ENCODE measurements at regions not wholly inside any gene's neighbourhood (a gene's known extent, or its start where the extent isn't known, plus 50 kb on each side); places are given as distances from the start of the nearest gene placed in this dataset.

DNA sequence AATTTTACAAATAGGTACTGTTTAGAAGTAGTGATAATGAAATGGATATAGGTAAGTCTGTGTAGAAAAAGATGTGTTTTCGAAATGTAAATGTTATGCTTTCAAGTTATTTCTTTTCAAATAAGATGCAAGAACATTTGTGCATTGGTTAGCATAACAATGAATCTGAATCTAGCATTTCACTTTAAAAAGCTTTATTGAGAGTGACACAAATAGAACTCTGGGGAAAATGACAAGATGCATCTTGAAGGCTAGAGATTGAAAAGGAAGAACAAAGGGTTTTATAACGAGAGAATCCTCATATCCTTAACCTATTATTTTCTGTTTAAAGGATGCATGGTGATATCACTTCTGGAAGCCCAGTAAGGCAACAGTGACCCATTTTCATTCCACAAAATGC lies 639.9 kb upstream of the PTCHD4 start:
- H3K9ac ChIP-seq (ENCODE audit: insufficient read length, low read depth): no peak overlapping the region
- no peak overlapping the region for H3K4me3 ChIP-seq (ENCODE audit: insufficient read length, low read depth)
- TF ChIP-seq ZNF274 (IDR thresholded peaks at IDR 0.05; ENCODE audit: low read depth, low read length): no peak
- TF ChIP-seq YY1 (IDR thresholded peaks at IDR 0.05; ENCODE audit: insufficient read depth, insufficient read length): no peak
- no peak for TF ChIP-seq SUZ12 (IDR thresholded peaks at IDR 0.05; ENCODE audit: extremely low read depth, insufficient read depth, insufficient read length)

DNA sequence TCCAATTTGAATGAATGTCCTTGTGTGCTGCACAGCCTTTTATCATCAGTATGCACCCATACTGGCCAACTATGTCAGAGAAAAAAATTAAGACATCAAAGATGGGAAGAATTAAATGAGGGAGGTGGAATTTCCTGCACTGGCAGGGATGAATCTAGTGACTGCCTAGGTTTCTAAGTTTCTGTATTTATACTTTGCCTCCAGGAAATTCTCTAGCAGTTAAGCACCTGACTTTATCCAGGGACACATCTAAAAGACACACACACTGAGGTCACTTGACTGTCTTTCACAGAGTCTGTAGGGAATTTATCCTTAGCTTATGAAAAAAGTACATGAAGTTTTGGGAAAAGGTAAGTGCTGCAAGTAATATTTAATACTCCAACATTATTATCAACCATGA lies 636.5 kb upstream of the PTCHD4 start:
- no peaks in the 10 kb centered on the region for H3K36me3 ChIP-seq (ENCODE audit: insufficient read depth, insufficient read length, low read length)
- H3K4me3 ChIP-seq (ENCODE audit: insufficient read length, low read depth): no peak overlapping the region
- no peak overlapping the region for H3K9ac ChIP-seq (ENCODE audit: insufficient read length, low read depth)
- H3K27me3 ChIP-seq (ENCODE audit: insufficient read depth, insufficient read length): no peaks in the 10 kb centered on the region
- no peak for TF ChIP-seq ZNF274 (IDR thresholded peaks at IDR 0.05; ENCODE audit: low read depth, low read length)
- TF ChIP-seq YY1 (IDR thresholded peaks at IDR 0.05; ENCODE audit: insufficient read depth, insufficient read length): no peak
- no peak for TF ChIP-seq SUZ12 (IDR thresholded peaks at IDR 0.05; ENCODE audit: extremely low read depth, insufficient read depth, insufficient read length)
- H3K4me1 ChIP-seq (ENCODE audit: insufficient read depth, insufficient read length): no peaks in the 10 kb centered on the region
- DNase-seq (ENCODE audit: low read depth, low spot score): no peak
- no peaks in the 10 kb centered on the region for H3K9me3 ChIP-seq (ENCODE audit: insufficient read depth, low read length)

More for the DNA sequence above, 639.9 kb upstream of the PTCHD4 start:
- no peak for DNase-seq (ENCODE audit: low read depth, low spot score)
- Histone ChIP-seq H3K27me3 (ENCODE audit: insufficient read depth, insufficient read length) (no peaks in the 10 kb centered on the region), H3K36me3 (ENCODE audit: insufficient read depth, insufficient read length, low read length) (no peaks in the 10 kb centered on the region), H3K4me1 (ENCODE audit: insufficient read depth, insufficient read length) (no peaks in the 10 kb centered on the region), H3K9me3 (ENCODE audit: insufficient read depth, low read length) (no peaks in the 10 kb centered on the region)

DNA sequence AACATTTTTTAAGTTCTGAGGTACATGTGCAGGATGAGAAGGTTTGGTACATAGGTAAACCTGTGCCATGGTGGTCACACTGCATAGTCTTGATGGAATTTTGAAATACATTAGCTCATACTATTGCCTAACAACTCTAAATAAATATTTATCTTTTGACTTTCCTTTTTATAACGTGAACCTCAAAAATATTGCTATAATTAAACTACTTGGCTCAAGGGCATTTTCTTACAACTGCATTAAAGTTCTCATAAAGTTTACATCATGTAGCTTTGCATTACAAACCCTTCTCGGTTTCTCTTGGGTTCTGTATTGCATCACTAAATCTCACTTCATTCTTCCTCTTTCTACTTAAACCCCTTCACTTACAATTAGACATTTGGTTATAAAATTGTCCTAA lies 636.0 kb upstream of the PTCHD4 start:
- H3K4me3 ChIP-seq (ENCODE audit: insufficient read length, low read depth): no peak overlapping the region
- no peak overlapping the region for H3K9ac ChIP-seq (ENCODE audit: insufficient read length, low read depth)
- no peak for TF ChIP-seq ZNF274 (IDR thresholded peaks at IDR 0.05; ENCODE audit: low read depth, low read length)
- TF ChIP-seq SUZ12 (IDR thresholded peaks at IDR 0.05; ENCODE audit: extremely low read depth, insufficient read depth, insufficient read length): no peak
- TF ChIP-seq YY1 (IDR thresholded peaks at IDR 0.05; ENCODE audit: insufficient read depth, insufficient read length): no peak
- no peaks in the 10 kb centered on the region for H3K27me3 ChIP-seq (ENCODE audit: insufficient read depth, insufficient read length)
- H3K4me1 ChIP-seq (ENCODE audit: insufficient read depth, insufficient read length): no peaks in the 10 kb centered on the region
- H3K9me3 ChIP-seq (ENCODE audit: insufficient read depth, low read length): no peaks in the 10 kb centered on the region
- DNase-seq (ENCODE audit: low read depth, low spot score): no peak
- no peaks in the 10 kb centered on the region for H3K36me3 ChIP-seq (ENCODE audit: insufficient read depth, insufficient read length, low read length)

DNA sequence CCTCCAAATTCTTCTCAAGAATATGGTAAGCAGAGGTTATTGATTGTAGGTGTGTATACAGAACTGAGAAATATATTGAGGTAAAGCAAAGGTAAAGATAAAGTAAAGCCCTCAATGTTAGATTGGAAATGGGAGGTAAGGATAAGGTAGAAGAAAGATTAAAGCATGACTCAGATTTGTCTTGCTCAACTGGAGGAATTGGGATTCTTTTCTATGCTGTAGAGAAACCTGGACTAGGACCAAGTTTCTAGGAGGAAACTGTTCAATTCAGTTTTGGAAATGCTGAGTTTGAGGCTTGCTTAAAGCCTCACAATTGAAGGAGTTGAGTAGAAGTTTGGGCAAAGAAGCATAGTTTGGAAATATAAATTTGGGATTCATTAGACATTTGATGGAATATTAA lies 634.0 kb upstream of the PTCHD4 start:
- Histone ChIP-seq H3K36me3 (ENCODE audit: insufficient read depth, insufficient read length, low read length) (no peaks in the 10 kb centered on the region), H3K4me1 (ENCODE audit: insufficient read depth, insufficient read length) (no peaks in the 10 kb centered on the region), H3K4me3 (ENCODE audit: insufficient read length, low read depth) (no peak overlapping the region), H3K27me3 (ENCODE audit: insufficient read depth, insufficient read length) (no peaks in the 10 kb centered on the region), H3K9me3 (ENCODE audit: insufficient read depth, low read length) (no peaks in the 10 kb centered on the region), H3K9ac (ENCODE audit: insufficient read length, low read depth) (no peak overlapping the region)
- TF ChIP-seq SUZ12 (IDR thresholded peaks at IDR 0.05; ENCODE audit: extremely low read depth, insufficient read depth, insufficient read length) (no peak), ZNF274 (IDR thresholded peaks at IDR 0.05; ENCODE audit: low read depth, low read length) (no peak), YY1 (IDR thresholded peaks at IDR 0.05; ENCODE audit: insufficient read depth, insufficient read length) (no peak)
- DNase-seq (ENCODE audit: low read depth, low spot score): no peak

DNA sequence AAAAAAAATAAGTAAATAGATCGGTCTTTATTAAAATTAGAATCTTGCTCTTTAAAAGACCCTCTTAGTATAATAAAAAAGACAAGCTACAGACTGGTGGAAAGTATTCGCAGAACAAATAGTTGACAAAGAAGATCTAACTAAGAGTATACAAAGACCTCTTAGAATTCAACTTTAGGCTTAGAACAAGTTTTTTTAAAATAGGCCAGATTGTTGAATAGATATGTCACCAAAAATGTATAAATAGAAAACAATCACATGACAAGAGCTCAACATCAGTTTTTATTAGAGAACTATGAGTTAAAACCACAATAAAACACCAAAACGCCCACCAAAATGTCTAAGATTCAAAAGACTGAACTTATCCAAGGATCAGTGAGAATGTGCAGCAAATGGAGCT lies 632.7 kb upstream of the PTCHD4 start:
- no peaks in the 10 kb centered on the region for H3K9me3 ChIP-seq (ENCODE audit: insufficient read depth, low read length)
- no peaks in the 10 kb centered on the region for H3K36me3 ChIP-seq (ENCODE audit: insufficient read depth, insufficient read length, low read length)
- no peaks in the 10 kb centered on the region for H3K27me3 ChIP-seq (ENCODE audit: insufficient read depth, insufficient read length)
- no peak for DNase-seq (ENCODE audit: low read depth, low spot score)
- H3K9ac ChIP-seq (ENCODE audit: insufficient read length, low read depth): no peak overlapping the region
- H3K4me3 ChIP-seq (ENCODE audit: insufficient read length, low read depth): no peak overlapping the region
- H3K4me1 ChIP-seq (ENCODE audit: insufficient read depth, insufficient read length): no peaks in the 10 kb centered on the region
- TF ChIP-seq SUZ12 (IDR thresholded peaks at IDR 0.05; ENCODE audit: extremely low read depth, insufficient read depth, insufficient read length) (no peak), ZNF274 (IDR thresholded peaks at IDR 0.05; ENCODE audit: low read depth, low read length) (no peak), YY1 (IDR thresholded peaks at IDR 0.05; ENCODE audit: insufficient read depth, insufficient read length) (no peak)

DNA sequence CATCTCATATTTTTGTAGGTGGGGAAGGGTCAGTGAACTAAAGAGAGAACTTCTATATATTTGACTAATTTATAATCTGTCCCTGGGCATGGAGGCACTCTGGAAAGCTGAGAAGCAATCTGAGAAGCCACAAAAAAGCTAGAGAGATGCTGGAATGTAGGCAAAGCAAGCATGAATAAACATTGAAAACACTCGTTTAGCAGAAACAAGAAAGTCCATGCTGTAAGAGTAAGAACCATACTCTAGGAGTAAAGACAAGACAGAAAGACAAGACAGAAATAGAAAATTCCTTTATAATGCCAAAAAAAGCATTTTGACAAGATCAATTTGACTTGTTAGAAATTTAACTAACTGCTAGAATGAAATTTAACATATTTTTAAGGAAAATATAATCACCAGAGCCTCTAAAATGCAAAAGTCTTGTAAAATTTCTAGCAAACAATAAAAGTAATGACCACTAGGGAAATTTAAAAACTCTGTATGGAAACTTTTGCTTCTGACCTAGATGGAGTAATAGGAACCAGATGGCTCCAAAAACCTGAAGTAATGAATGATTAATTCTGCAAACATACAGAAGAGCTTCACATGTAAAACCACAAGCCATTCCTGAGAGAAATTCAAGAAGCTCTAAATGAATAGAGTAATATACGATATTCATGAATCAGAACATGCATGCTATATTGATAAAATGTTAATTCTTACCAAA lies 625.7 kb upstream of the PTCHD4 start:
- DNase-seq (ENCODE audit: low read depth, low spot score): no peak
- no peak for TF ChIP-seq SUZ12 (IDR thresholded peaks at IDR 0.05; ENCODE audit: extremely low read depth, insufficient read depth, insufficient read length)
- TF ChIP-seq YY1 (IDR thresholded peaks at IDR 0.05; ENCODE audit: insufficient read depth, insufficient read length): no peak
- no peak for TF ChIP-seq ZNF274 (IDR thresholded peaks at IDR 0.05; ENCODE audit: low read depth, low read length)
- H3K36me3 ChIP-seq (ENCODE audit: insufficient read depth, insufficient read length, low read length): no peaks in the 10 kb centered on the region
- no peaks in the 10 kb centered on the region for H3K27me3 ChIP-seq (ENCODE audit: insufficient read depth, insufficient read length)
- no peaks in the 10 kb centered on the region for H3K4me1 ChIP-seq (ENCODE audit: insufficient read depth, insufficient read length)
- no peak overlapping the region for H3K9ac ChIP-seq (ENCODE audit: insufficient read length, low read depth)
- H3K9me3 ChIP-seq (ENCODE audit: insufficient read depth, low read length): no peaks in the 10 kb centered on the region
- H3K4me3 ChIP-seq (ENCODE audit: insufficient read length, low read depth): no peak overlapping the region

DNA sequence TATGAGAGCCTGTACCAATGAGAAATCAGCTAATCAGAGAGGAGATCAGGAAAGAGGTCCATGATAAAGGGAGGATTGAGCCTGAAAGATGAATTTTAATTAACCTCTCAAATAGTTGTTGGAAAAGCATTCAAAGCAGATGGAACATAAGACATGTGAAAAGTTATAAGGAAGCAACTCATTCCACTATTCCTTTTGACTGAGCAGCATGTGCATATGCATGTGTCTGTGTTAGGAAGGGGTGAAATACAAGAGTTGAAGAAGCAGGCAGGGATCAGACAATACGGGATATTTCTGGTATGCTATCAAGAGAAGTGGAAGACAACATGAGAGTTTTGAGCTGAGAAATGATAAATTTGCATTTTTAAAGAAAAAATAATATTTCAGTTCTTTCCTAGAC lies 624.8 kb upstream of the PTCHD4 start:
- no peak for DNase-seq (ENCODE audit: low read depth, low spot score)
- Histone ChIP-seq H3K4me1 (ENCODE audit: insufficient read depth, insufficient read length) (no peaks in the 10 kb centered on the region), H3K4me3 (ENCODE audit: insufficient read length, low read depth) (no peak overlapping the region), H3K9ac (ENCODE audit: insufficient read length, low read depth) (no peak overlapping the region), H3K27me3 (ENCODE audit: insufficient read depth, insufficient read length) (no peaks in the 10 kb centered on the region), H3K9me3 (ENCODE audit: insufficient read depth, low read length) (no peaks in the 10 kb centered on the region), H3K36me3 (ENCODE audit: insufficient read depth, insufficient read length, low read length) (no peaks in the 10 kb centered on the region)
- TF ChIP-seq YY1 (IDR thresholded peaks at IDR 0.05; ENCODE audit: insufficient read depth, insufficient read length): no peak
- no peak for TF ChIP-seq ZNF274 (IDR thresholded peaks at IDR 0.05; ENCODE audit: low read depth, low read length)
- TF ChIP-seq SUZ12 (IDR thresholded peaks at IDR 0.05; ENCODE audit: extremely low read depth, insufficient read depth, insufficient read length): no peak

All from NT2/D1 (cell line).